K562 (cell line): ENCODE measurements at regions not wholly inside any gene's neighbourhood (a gene's known extent, or its start where the extent isn't known, plus 50 kb on each side); places are given as distances from the start of the nearest gene placed in this dataset.

Experiments used
- ARHGAP35 ChIP-seq: fragments of 450-650 bp; IDR thresholded peaks from 2 replicates; pipeline ENCODE4 v1.6.1; 2018; ENCODE audit not compliant: partially characterized antibody
- EP300 ChIP-seq: IDR thresholded peaks from 2 replicates; pipeline ENCODE4 v1.6.1; 2012; ENCODE audit warnings: low read length, improper control_type of control experiment
- ETV6 ChIP-seq, 3 experiments: fragments of 150-350 bp in 1 of 3; sonication (generic) in 1 of 3; formaldehyde crosslinking in 1 of 3; IDR thresholded peaks; 2 replicates each; pipeline versions ENCODE4 v1.6.1 to v1.8.0; 2014 to 2022; ENCODE audit warnings: borderline replicate concordance in 2 of 3, low read depth in 2 of 3, antibody characterized with exemption in 1 of 3, low read length in 1 of 3, mild to moderate bottlenecking in 1 of 3, missing genetic modification reagents in 1 of 3
- FOS ChIP-seq: IDR thresholded peaks from 3 replicates; pipeline ENCODE4 v1.6.1; 2011; ENCODE audit not compliant: insufficient read length; ENCODE audit errors: extremely low read depth
- FOXJ3 ChIP-seq: sonication (generic); formaldehyde crosslinking; IDR thresholded peaks from 2 replicates; pipeline ENCODE4 v1.4.0; 2020; ENCODE audit warnings: mild to moderate bottlenecking, missing genetic modification reagents
- HNRNPL ChIP-seq: fragments of 200-400 bp; formaldehyde crosslinking; IDR thresholded peaks from 2 replicates; pipeline ENCODE4 v1.6.1; 2017; ENCODE audit warnings: low read depth, mild to moderate bottlenecking, low read length
- NRF1 ChIP-seq, 2 experiments: fragments of 450-650 bp; IDR thresholded peaks in 1 of 2; conservative IDR thresholded peaks in 1 of 2; 2 replicates each; pipeline ENCODE4 v1.6.1; 2014; ENCODE audit warnings: mild to moderate bottlenecking in 2 of 2
- POU5F1 ChIP-seq: fragments of 150-350 bp; IDR thresholded peaks from 2 replicates; pipeline ENCODE4 v1.6.1; 2014; ENCODE audit warnings: borderline replicate concordance, low read length, low read depth, mild to moderate bottlenecking; ENCODE audit not compliant: partially characterized antibody
- RBM39 ChIP-seq: fragments of 200-400 bp; formaldehyde crosslinking; optimal IDR thresholded peaks from 2 replicates; pipeline ENCODE3; 2018; ENCODE audit warnings: low read depth, low read length
- RFX5 ChIP-seq: IDR thresholded peaks from 2 replicates; pipeline ENCODE4 v1.6.1; 2011; ENCODE audit warnings: low read depth, mild to moderate bottlenecking, improper control_type of control experiment, low read length
- ZNF431 ChIP-seq: sonication (generic); formaldehyde crosslinking; IDR thresholded peaks from 2 replicates; pipeline ENCODE4 v1.8.0; 2022; ENCODE audit warnings: mild to moderate bottlenecking, missing genetic modification reagents
- ZSCAN29 ChIP-seq: fragments of 450-650 bp; IDR thresholded peaks from 2 replicates; pipeline ENCODE4 v1.6.1; 2017
- TF ChIP-seq, protein P1 (sequence below), 3 experiments: IDR thresholded peaks in 2 of 3; conservative IDR thresholded peaks in 1 of 3; 2 replicates each; pipeline ENCODE4 v1.5.1; 2011 to 2012; ENCODE audit warnings: low read length in 3 of 3, mild to moderate bottlenecking in 3 of 3, control low read depth in 2 of 3, improper control_type of control experiment in 1 of 3, inconsistent platforms in 1 of 3, low read depth in 1 of 3, mixed read lengths in 1 of 3, moderate library complexity in 1 of 3; ENCODE audit not compliant: insufficient read depth in 2 of 3

DNA sequence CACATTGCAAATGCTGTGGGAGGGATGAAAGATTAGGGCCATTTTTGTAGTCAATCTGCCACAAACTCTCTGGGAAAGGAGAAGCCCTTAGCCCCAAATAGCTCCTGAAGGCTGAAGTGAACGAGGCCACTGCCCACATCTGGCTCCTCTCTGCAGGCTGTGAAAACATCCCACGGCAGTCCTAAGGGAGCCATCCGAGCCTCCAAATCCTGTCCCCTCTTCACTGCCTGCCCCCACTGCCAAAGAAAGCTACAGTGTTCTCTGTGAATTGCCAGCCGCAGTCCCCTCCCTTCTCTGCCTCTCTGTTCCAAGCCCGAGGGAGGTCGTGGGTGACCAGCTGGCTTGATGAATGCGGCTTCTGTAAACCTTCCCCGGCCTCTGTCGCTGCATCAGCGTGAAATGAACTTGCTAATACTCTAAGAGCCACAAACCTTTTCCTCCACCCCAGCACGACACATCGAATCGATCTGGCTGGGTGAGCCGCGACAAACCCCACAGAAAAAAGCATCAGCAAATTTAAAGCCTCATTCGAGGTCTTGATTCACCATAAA is 180.7 kb upstream of the NRXN3 start:
- TF ChIP-seq RBM39 (no peak), RFX5 (no peak), FOS (no peak), POU5F1 (no peak), ARHGAP35 (no peak), ETV6 (IDR thresholded peaks at IDR 0.05; ENCODE audit: borderline replicate concordance in 1 of 2, low read depth in 2 of 2, low read length in 1 of 2) (no peak), ETV6 (CRISPR knock-in tag; IDR thresholded peaks at IDR 0.05; ENCODE audit: borderline replicate concordance) (no peak), FOXJ3 (CRISPR knock-in tag) (no peak), HNRNPL (no peak), NRF1 (conservative IDR thresholded peaks at IDR 0.05 in 1 of 2, IDR thresholded peaks at IDR 0.05 in 1 of 2) (no peak), ZSCAN29 (no peak), EP300 (no peak), ZNF431 (CRISPR knock-in tag) (no peak)
- TF ChIP-seq, protein P1, sequence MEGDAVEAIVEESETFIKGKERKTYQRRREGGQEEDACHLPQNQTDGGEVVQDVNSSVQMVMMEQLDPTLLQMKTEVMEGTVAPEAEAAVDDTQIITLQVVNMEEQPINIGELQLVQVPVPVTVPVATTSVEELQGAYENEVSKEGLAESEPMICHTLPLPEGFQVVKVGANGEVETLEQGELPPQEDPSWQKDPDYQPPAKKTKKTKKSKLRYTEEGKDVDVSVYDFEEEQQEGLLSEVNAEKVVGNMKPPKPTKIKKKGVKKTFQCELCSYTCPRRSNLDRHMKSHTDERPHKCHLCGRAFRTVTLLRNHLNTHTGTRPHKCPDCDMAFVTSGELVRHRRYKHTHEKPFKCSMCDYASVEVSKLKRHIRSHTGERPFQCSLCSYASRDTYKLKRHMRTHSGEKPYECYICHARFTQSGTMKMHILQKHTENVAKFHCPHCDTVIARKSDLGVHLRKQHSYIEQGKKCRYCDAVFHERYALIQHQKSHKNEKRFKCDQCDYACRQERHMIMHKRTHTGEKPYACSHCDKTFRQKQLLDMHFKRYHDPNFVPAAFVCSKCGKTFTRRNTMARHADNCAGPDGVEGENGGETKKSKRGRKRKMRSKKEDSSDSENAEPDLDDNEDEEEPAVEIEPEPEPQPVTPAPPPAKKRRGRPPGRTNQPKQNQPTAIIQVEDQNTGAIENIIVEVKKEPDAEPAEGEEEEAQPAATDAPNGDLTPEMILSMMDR (IDR thresholded peaks at IDR 0.05 in 2 of 3, conservative IDR thresholded peaks at IDR 0.05 in 1 of 3; ENCODE audit: insufficient read depth in 2 of 3, low read depth in 1 of 3, low read length in 3 of 3): no peak
